GM19455 (cell line): ENCODE measurements at regions not wholly inside any gene's neighbourhood (a gene's known extent, or its start where the extent isn't known, plus 50 kb on each side); places are given as distances from the start of the nearest gene placed in this dataset.
"Not testable (repeated sequence)": the region's sequence is repeated elsewhere in the genome, so short reads cannot be mapped to it uniquely, and the experiment has no call there.

Source experiments
- ATAC-seq: cut with Tn5 transposase; IDR thresholded peaks from one replicate; pipeline ENCODE4 v1.9.1; 2021; ENCODE audit not compliant: unreplicated experiment

DNA sequence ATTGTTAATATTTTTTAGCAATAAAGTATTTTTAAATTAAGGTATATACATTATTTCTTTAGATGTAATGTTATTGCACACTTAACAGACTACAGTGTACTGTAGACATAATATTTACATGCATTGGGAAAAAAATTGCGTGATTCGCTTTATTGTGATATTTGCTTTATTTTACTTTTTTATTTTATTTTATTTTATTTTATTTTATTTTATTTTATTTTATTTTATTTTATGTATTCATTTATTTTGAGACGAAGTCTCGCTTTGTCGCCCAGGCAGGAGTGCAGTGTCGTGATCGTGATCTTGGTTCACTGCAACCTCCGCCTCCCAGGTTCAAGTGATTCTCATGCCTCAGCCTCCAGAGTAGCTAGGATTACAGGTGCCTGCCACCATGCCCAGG, 1522.7 kb downstream of the AMY1C start:
- not testable (repeated sequence) for ATAC-seq

DNA sequence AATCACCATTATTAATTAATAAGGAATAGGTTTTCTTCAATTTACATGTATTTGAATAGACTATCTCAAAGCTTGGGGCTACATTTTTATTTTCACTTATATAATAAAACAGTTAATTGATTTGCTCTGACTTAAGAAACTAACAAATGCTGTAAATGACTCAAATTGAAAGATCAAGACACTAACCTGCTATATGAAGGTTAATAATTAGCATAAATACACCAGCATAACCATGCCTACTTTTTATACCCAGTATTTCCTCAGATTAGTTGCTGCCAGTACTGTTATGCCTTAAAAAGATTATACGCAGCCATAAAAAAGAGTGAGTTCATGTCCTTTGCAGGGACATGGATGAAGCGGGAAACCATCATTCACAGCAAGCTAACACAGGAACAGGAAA, 1545.1 kb downstream of the AMY1C start:
- ATAC-seq = no peak

DNA sequence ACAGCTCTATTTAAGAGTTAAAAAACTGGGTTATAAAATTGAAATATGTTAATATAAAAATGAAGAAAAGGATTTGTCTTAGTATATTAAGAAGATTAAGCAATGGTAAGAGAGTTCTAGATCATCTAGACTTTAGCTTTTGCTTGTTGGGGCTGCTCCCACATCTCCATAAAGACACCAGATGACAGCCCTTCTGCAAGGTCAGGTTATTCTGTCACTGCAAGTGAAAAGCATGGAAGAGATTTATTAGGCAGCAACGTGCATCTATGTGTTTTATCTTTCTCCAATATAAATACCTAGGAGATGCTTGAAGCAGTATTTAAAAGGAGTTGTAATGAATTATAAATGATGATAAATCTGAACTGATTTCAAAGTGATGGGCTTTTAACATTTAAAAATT, 1560.4 kb downstream of the AMY1C start:
- ATAC-seq = no peak

DNA sequence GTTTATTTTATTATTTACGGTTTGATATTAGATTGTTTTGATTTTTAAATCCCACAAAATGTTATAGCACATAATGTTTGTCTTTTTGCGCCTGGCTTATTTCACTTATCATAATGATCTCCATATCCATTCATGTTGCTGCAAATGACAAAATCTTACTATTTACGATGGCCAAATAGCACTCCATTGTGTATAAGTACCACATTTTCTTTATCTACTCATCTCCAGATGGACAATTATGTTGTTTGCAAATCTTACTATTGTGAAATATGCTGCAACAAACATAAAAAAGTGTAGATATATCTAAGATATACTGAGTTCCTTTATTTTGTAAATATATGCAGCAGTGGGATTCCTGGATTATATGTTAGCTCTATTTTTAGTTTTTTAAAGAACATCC, 1568.3 kb downstream of the AMY1C start:
- no peak for ATAC-seq

DNA sequence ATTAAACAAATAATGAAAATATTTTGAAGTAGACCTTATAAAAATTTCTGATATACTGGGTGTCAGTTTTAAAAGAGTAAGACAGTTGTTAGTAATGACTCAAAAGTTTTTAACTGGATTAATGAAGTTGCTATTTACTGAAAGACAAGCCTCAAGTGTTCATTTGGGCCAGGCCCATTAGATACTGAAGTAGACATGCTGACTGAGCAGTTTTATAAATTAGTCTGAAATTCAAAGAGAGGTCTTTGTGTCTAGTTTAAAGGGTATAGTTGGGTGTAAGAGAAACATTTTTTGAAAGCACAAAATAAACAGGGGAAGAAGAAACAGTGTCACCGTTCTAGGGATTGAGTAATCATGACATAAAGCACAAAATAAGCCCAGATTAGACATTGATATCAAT, 1577.2 kb downstream of the AMY1C start:
- ATAC-seq = no peak

DNA sequence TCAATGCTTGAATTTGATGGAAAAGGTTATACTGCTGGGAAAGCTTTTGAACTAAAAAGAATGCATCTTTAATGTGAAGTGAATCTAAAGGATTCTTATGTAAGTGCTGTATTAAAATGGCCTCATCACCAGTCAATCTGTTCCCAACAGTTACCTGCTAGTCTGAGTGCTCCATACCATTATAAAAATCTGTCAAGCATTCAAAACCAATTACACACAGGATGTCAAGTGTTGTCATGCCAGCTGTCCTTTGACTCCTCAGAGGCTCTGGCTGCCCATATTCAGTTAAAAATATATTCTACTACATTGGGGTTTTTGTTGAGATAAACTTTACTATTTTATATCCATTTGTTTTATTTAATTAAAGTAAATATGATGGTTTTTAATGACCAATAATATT, 1587.7 kb downstream of the AMY1C start:
- no peak for ATAC-seq

DNA sequence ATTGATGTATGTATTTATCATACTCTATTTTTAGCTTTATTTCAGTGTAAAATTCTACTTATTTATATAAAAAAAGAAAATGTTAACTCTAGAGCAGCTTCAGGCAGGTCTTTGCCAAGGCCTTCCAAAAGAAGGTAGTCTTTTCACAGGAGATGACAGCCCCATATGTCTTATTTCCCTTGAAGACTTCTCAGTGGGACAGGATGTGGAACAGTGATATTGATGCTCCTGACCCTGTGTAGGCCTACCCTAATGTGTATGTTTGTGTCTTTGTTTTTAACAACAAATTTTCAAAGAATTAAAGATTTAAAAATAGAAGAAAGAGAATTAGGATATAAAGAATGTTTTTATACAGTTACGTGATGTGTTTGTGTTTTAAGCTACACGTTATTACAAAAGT, 1593.6 kb downstream of the AMY1C start:
- ATAC-seq = no peak

DNA sequence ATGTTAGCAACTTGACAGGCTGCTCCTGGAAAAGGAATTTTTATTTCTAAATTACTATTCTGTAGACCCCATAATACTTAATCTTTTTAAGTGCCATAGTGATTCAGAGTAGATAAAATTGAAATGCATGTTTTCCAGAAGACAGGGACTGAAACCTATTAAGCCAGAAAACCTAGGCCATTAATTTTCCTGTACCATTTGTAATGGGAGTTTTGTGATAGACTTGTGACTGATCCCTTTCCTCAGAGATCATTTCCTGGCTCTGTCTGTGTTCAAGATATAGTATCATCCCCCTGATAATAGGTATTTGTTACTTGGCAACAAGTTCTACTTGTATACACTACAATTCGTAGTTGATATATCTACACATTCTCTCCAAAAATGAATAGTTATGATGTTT, 1609.8 kb downstream of the AMY1C start:
- ATAC-seq = no peak

DNA sequence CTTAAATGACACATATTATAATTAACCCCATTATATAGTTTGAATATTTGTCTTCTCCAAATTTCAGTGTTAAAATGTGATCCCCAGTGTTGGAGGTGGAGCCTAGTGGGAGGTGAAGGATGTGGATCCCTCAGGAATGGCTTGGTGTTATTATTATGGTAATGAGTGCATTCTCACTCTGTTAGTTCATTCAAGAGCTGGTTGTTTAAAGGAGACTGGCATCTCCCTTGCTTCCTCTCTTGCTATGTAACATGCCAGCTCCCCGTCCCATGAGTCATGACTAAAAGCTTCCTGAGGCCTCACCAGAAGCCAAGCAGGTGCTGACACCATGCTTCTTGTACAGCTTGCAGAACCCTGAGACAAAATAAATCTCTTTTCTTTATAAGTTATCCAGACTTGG, 1612.7 kb downstream of the AMY1C start:
- no peak for ATAC-seq

DNA sequence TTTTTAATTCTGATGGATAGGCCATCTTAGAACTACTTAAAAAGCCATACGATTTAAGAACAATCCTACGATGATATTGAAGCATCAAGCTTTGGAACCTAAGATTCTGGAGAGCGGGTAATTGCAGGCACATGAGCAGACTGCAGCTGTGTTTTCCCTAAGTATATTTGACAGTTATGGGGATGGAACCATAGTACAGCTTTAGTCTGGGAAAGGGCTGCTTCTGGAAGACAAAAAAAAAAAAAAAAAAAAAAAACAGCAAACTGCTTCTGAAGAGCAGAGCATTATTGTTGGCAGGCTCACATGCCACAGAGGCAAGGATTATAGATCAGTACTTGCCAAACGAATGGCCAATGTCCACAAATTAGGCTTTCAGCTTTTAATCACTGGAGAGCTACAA, 1618.7 kb downstream of the AMY1C start:
- ATAC-seq = no peak

DNA sequence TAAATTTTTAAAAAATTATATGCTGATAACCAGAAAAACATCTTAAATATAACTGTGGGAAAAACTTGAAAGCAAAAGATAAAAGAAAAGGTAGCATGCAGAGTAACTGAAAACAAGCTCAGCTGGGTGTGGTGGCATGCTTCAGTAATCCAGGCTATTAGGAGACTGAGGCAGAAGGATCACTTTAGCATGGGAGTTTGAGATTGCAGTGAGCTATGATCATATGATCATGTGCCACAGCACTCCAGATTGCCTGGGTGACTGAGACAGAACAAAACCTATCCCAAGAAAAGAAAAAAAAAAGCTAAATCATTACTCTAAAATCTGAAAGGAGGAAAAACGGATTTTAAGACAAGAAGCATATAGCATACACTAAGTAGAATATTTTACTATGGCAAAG, 1624.0 kb downstream of the AMY1C start:
- no peak for ATAC-seq

DNA sequence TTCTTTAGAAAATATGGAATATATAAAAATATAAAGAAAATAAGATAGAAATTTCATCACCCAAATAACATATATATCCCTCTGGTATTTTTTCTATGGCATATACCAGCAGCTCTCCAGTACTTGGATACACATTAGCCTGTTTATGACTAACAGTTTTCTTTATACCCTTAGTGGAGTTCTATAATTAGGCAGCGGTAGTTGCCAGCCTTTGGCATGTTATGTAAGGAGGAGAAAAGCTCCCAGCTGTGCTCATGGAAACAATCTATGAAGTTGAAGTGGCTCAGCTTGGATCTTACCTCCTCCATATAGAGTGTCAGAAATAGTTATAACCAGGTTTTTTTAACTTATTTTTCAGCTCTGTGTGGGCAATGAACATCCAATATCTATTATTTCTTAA, 1636.8 kb downstream of the AMY1C start:
- ATAC-seq = no peak

DNA sequence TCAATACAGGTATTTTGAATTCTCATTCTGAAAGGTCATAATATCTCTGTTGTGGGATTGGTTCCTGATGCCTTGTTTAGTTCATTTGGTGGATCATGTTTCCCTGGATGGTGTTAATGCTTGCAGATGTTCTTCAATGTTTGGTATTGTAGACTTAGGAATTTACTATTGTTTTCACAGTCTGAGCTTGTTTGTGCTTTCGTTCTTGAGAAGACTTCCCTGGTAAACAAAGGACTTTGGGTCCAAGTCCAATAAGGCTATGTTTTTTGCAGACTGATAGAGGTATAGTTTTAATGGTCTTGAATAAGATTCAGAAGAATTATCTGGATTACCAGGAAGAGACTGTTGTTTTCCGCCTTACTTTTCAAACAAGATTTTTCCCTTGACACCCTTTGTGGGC, 1646.3 kb downstream of the AMY1C start:
- ATAC-seq = no peak

DNA sequence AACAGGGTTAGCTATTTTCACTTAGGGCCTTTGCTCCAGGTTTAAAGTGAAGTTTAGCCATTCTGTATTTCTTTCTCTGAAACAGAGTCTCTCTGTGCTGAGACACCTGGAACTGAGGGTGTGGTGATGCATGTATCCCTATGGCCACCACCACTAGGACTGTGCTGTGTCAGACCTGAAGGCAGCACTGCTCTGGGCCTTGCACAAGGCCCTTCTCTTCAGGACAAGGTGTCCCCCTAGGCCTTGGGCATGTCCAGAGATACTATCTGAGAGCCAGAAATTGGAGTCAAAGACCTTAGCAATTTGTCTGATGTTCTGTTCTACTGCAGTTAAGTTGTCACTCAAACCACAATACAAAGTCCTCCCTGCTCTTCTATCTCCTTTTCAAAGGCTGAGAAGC, 1649.2 kb downstream of the AMY1C start:
- ATAC-seq = no peak

DNA sequence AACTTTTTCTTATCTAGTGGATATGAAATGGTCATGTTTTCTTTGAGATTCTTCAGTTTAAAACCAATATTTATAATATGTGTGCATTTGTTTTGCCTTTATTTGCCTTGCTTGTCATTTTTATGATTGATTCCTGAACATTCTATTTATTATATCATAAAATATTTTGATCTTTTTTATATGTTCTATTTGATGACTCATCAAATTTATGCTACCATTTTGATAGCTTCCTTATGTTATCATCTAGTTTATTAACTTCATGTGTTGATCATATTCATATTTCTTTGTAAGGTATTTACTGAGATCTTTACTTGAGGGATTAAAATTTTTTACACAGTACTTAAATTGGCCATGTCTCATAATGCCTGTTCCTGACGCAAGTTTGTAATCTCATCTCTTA, 1650.0 kb downstream of the AMY1C start:
- ATAC-seq = no peak

DNA sequence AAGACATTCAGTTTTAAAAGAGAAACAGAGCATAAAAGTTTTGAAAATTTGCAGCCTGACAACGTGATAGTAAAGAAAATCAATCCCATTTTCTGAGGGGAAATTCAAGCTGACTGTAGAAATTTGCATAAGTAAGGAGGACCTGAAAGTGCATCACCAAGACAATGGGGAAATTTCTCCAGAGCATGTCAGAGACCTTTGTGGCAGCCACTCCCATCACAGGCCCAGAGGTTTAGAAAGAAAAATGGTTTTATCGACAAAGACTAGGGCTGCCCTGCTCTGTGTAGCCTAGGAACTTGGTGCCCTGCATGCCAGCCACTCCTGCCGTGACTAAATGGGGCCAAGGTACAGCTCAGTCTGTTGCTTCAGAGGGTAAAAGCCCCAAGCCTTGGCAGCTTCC, 1640.2 kb upstream of the PRMT6 start:
- ATAC-seq = no peak

DNA sequence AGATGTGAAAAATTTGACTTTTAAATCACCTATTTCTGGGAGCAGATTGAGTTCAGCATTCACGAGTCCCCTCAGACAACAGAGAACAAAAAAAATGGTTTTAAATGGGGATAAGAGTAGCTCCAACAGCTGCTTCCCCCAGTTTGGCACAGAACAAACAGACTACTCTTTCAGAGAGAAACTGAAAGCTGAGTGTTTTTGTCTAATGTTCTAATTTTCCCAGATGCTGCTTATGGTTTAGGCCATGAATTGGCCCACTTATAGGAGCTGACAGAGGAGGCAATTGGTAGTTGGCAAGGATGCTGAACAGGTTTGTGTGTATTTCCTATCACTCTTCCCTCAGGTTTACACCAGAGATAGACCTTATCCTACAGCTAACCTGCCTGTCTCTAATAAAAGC, 1637.4 kb upstream of the PRMT6 start:
- ATAC-seq = no peak

DNA sequence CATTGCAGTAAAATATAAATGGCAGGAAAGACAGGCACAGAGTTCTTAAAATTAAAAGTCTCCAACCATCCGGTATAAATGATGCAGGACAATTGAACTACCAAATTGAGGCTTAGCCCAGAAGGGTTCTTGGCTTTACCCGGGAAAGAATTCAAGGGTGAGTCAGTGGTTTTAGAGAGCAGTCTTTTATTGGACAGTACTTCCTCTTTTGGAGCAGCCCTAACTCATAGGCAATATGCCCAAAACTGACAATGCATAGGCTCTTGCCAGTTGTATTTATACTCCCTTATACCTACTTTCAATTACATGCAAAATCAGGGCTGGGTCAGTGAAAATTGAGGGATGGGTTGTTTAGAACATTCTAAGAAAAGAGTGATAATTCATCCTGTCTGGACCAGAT, 1628.9 kb upstream of the PRMT6 start:
- ATAC-seq = no peak

DNA sequence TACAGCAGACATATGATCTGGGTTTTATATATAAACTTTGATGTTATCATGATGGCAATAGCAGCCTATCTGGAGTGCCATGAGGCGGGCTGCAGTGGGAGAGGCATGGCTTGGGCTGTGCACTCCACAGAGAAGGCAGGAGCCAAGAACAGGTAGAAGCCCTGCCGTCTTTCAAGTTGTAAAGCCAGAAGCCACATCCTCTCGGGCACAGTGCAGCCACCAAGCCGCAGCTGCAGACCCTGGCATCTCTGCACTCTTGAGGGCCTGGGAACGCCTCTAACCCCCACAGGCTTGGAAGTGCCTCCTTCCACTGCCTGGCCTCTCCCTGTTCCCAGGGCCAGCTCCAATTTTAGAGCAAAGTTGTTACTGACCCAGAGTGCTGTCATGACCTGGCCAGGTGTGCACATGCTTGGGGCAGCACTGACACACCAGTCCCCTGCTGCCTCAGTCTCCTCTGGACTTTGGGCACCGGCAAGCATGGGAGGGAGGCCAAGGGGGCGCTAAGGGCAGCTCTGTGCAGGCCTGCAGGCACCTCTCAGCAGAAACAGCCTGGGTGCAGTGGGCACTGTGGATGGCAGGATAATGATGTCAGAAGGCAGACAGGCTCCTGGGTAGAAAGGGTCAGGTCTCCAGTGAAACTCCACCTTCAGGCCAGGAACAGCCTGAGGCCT, 1619.8 kb upstream of the PRMT6 start:
- ATAC-seq = no peak

DNA sequence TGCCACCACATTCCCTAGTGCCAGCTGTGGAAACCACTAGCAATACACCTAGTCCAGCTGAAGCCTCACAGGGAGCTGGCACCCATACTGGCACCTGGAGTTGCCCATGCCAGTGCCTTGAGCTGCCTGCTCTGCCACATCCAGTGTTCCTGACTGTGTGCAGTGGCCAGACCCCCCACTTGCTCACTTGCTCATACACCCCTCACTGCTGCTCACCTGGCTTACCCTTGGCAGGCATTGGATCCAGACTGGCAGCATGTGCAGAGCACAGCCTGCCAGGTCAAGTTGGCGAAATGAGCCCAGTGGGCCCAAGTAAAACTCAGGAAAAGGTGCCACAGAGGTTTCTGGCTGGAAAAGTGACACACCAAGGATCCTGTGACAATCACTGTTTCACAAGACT, 1618.6 kb upstream of the PRMT6 start:
- no peak for ATAC-seq

DNA sequence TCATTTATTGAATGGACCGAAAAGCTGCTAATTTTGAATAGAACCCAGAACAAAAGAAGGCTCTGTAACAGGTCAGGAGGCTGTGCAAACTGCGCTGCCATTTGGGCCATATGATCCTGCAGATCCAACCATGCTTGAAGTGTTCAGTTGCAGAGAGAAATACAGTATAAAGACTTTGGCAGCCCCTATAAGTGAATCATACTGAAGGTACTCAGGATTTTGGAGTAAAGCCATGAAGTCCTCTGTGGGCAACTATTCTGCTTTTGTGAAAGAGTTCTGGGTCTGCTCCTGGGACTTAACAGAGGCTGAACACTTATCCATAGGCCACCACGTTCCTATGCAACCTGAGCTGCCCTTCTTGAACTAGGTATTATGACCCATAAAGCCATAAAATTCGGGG, 1613.6 kb upstream of the PRMT6 start:
- no peak for ATAC-seq

DNA sequence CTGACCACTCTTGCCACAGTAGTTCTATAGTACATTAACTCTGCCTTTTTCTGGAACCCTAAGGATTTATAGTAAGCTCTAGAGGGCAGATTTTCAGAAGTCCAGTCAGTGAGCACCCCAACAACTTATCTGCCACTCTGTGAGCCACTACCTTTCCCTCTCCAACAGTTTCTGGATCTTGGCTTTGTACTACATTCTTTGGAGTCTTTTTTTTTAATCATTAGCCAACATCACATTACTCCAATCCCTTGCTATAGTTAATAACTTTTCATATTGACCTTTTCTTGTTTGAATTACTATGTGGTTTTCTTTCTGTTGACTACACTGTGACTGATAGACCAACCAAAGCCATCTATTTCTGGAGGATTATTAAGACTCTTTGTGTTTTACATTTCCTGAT, 1596.7 kb upstream of the PRMT6 start:
- no peak for ATAC-seq

DNA sequence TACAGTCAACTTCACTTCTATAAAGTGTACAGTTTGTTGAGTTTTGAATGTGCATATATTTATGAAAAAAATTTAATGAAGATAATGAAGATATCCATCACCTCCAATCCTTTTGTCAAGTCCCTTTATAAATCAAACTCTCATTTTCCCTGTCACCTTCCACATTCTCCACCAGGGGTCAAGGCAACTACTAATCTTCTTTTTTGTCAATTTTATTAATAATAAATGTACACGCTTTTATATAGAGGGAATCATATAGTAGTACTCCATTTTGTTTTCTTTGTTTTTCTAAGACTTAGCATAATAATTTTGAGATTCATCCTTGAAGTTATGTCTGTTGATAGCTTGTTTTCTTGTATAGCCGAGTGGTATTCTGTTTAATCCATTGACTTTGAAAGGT, 1594.2 kb upstream of the PRMT6 start:
- no peak for ATAC-seq

DNA sequence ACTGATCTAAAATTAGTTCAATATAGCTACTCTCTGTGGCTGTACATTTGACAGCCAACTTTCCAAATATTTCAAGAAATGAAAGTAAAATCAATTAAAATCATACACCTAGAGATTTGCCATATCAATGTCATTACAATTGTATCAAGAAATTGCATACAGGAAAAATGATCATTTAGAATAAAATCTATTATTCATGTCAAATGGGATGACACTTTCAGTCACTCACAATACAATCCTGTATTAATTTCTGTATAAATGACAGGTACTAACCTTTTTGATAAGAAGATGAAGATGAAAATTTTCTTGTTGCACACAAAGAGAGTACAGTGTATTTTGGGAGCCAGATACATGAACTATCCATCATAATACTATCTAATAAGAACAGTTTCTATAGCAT, 1588.9 kb upstream of the PRMT6 start:
- ATAC-seq = no peak
